ENCODE measurements at regions not wholly inside any gene's neighbourhood (a gene's known extent, or its start where the extent isn't known, plus 50 kb on each side); places are given as distances from the start of the nearest gene placed in this dataset.
"Not testable (repeated sequence)": the region's sequence is repeated elsewhere in the genome, so short reads cannot be mapped to it uniquely, and the experiment has no call there.

DNA sequence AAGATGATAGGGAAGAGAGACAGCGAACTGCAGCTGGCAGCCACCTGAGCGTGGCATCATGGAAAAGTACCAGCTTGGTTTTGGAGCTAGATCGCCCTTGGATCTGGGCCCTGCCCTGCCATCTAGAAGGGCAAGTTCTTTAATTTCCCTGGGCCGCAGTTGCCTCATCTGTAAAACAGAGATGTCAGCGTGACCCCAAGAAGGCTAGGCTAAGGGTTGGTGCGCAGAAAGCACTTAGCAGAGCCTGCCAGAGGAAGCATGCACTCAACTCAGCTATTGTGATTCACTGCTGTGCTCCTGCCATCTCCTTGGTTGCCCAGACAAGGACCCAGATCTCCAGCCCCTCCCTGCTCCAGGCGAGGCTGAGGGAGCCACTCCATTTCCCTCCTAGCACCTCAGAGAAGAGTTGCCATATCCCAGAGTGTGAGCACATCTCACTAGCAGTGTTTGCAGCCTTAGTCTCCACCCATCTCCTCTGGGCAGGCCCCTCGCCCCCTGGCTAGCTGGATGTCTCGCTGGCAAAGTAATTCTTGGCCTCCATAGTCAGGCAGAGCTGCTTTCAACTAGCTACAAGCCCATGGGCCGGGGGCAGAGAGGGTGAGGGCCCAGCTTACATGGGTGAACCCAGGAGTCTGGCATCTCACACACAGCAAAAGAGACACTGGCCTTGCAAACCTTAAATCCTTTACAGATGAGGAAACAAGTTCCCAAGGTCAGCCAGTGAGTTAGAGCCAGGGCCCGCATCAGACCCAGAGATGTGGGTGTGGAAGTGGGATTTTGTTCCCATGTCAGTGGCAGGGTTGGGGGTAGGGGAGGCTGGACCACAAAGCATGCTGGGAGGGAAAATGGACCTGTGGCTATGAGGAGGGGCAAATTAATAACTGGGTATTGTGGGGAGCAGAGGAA, 280.7 kb upstream of the TLE3 start:
- DNase-seq (ENCODE audit: low read depth in 2 of 2, low spot score in 1 of 2) = no peak

DNA sequence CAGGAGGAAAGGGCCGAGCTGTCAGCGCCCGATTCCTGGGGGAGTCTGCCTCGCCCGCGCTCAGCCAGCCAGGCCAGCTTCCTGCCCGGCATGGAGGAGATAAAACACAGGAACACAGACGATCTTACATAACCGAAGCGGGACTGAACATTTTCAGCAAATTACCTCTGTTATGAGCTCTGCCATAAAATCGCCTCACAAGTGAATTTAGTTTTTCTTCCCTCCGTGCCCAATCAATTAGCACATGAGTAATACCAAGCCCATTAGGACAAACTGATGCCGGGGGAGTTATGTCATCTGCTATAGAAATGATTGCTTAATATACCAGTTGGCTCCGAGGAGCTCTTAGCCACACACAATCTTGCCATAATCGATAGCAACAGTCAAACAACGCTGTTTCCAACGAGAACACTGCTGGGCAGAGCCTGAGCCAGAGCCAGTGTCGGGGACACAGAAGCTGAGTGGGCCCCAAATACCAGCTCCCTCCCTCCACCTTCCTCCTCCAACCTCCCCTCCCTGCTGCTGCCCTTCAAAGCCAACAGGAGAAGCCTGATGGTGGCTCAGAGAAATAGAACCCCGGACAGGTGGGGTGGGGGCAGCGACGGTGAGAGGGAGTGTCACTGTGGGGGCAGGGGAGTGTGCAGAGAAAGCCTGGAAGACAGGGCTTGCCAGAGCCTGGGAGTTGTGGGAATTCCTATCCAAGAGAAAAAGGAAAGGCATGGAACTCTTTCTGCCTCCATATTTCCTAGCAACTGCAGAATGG, 279.4 kb upstream of the TLE3 start:
- no peak for DNase-seq (ENCODE audit: low read depth in 2 of 2, low spot score in 1 of 2)

DNA sequence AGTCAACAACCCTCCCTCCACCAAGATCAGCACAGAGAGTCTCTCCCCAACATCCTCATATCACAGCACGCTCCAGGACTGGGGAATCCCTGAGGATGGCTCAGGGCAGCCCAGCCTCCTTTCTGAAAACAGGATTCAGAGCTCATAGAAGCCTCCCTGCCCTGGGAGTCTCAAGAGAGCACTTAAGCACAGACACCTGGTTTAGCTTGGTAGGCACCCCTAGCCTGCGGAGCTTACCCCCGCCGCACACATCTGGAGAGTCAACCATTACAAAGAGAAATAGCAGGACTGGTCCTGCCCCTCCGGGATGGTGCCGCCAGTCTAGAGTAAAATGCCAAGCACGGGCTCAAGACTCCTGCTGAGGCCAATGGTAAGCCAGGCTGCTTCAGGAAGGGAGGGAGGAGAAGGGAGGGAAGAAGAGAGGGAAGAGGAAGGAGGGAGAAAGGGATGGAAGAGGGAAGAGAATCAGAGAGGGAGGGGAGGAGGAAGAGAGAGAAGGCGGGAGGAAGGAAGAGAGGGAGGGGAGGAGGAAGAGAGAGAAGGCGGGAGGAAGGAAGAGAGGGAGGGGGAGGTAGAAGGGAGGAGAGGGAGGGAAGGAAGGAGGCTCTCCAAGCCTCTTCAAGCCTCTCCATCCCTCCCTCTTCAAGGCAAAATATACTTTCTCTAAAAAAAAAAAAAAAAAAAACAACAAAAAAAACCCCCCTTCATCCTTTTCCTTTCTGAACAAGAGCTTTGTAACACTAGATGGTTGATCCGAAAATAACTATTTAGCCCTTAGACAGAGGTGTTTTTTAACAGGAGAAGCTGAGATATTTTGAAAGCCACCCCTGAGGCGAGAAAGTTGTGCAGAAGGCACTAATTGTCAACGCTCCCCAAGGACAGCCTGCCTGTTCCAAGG, 278.6 kb upstream of the TLE3 start:
- DNase-seq (ENCODE audit: low read depth in 2 of 2, low spot score in 1 of 2) = no peak

DNA sequence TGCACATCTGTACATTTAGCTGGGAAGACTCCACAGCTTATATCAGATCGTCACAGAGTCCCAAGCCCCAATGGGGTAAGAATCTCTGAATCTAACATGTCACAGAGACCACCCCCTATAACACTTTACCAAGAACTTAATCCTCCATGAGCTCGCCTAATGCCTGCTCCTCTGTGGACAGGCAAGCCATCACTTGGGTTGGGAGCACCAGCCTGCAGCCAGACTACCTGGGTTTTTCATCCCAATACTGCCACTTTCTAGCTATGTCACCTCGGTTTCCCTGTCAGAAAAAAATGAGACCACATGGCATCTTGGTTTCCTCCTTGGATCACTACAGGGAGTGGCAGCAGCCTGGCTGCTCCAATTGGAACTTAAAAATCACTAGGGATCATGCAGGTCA, 277.9 kb upstream of the TLE3 start:
- DNase-seq (ENCODE audit: low read depth in 2 of 2, low spot score in 1 of 2) = no peak

DNA sequence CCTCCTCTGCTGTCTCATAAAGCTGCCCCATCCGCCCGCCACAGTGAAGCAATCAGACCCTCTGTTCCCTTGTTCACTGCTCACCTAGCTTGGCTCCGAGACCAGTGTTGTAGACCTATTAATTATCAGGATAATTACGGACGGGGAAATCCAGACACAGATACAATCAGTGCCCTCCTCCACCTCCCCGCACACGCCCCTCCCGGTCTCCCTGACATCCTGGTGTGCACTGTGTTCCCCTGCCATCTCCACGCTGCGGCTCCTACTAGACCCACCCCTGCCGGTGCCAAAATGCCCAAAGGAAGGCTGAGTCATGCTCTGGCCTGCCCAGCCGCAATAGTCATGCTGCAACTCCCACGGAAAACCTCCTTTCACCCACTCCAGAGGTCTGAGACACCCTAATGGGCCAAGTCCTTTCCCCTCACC, 277.3 kb upstream of the TLE3 start:
- DNase-seq (ENCODE audit: low read depth in 2 of 2, low spot score in 1 of 2) = no peak

DNA sequence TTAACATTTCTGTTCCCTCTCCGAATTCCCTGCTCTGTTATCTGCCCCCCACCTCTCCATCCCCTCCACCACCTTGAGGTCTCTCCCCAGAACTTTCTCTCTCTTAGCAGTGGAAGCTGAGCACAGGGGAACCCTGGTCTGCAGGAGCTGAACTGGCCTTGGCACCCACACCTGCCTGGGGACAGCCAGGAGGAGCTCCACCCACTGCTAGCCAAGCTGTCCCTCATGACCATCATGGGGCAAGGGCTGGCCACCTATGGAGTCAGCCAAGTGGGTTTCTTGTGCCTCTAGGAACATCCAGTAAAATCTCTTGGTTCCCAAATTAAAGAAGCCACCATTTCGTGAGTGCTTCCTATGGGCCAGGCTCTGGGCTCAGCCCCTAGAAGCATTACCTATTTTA, 276.4 kb upstream of the TLE3 start:
- no peak for DNase-seq (ENCODE audit: low read depth in 2 of 2, low spot score in 1 of 2)

DNA sequence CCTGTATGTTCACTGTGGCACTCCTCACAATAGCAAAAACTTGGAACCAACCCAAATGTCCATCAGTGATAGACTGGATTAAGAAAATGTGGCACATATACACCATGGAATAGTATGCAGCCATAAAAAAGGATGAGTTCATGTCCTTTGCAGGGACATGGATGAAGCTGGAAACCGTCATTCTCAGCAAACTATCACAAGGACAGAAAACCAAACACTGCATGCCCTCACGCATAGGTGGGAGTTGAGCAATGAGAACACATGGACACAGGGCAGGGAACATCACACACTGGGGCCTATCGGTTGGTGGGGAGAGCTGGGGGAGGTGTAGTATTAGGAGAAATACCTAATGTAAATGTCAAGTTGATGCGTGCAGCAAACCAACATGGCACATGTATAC, 275.7 kb upstream of the TLE3 start:
- DNase-seq (ENCODE audit: low read depth in 2 of 2, low spot score in 1 of 2) = not testable (repeated sequence)

DNA sequence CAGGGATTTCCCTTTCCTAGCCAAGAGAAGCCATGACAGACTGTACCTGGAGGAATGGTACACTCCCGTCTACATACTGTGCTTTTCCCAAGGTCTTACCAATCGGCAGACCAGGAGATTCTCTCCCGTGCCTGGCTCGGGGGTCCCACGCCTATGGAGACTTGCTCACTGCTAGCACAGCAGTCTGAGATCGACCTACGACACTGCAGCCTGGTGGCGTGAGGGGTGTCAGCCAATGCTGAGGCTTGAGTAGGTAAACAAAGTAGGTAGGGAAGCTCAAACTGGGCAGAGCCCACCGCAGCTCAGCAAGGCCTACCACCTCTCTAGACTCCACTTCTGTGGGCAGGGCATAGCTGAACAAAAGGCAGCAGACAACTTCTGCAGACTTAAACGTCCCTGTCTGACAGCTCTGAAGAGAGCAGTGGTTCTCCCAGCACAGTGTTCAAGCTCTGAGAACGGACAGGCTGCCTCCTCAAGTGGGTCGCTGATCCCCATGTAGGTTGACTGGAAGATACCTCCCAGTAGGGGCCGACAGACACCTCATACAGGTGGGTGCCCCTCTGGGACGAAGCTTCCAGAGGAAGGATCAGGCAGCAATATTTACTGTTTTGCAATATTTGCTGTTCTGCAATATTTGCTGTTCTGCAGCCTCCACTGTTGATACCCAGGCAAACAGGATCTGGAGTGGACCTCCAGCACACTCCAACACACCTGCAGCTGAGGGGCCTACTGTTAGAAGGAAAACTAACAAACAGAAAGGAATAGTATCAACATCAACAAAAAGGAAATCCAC, 270.4 kb upstream of the TLE3 start:
- not testable (repeated sequence) for DNase-seq (ENCODE audit: low read depth in 2 of 2, low spot score in 1 of 2)

DNA sequence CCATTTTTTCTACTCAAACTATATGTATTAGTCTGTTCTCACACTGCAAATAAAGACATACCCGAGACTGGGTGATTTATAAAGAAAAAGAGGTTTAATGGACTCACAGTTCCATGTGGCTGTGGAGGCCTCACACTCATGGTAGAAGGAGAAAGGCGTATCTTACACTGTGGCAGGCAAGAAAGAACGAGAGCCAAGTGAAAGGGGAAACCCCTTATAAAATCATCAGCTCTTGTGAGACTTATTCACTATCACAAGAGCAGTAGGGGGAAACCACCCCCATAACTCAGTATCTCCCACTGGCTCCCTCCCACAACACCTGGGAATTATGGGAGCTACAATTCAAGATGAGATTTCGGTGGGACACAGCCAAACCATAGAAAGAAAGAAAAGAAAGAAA, 266.3 kb upstream of the TLE3 start:
- not testable (repeated sequence) for DNase-seq (ENCODE audit: low read depth in 2 of 2, low spot score in 1 of 2)

DNA sequence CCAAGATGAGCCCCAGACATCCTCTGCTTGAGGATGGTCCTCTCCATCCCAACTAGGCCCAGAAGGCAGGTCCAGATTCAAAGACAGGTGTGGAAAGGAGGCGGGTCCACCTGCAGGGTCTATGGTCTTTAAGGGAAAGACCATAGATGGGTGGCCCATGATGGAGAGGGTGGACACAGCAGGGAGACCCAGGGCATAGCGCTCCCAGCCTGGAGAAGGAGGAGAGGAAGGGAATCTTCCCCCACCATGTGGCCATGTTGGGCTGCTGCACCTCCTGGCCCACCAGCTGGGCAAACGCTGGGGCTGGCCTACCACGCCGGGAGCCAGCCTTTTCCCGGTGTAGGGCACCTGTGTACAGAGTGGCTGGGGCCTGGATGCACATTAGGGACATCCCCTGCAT, 265.2 kb upstream of the TLE3 start:
- no peak for DNase-seq (ENCODE audit: low read depth in 2 of 2, low spot score in 1 of 2)

DNA sequence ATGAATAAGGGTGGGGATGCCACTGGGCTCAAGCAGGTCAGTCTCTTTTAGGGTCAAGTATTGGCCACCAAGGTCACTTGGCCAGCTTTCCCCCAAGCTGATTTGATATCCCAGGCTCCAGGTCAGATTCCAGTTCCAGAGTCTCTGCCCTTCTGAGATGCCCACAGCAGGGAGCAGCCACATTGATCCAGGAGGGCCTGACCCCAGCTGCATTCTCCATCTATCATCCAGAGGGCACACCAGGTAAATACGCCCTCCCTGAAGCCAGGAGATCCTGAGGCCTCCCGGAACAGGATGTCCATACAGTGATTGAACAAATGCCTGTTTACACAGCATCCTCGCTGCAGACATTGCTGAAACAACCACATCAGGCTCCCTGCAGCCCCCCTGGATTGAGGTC, 264.6 kb upstream of the TLE3 start:
- no peak for DNase-seq (ENCODE audit: low read depth in 2 of 2, low spot score in 1 of 2)

DNA sequence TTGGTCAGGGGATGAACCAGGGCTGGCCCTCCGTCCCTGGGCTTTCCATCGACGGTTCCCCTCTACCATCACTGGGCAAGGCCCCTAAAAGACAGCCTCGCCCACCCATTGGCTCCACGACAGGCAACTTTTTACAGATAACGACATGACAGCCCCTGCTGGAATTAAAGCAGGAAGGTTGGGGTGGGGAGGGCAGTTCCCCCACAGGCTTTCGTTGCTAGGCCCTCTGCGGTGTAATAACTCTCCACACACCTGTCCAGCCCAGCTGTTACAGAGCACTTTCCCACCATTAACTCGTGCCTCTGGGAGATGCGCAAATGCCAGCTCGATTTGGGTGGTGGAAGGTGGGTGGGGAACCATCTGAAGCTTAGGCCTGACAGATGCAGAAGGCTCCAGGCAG, 264.2 kb upstream of the TLE3 start:
- DNase-seq (ENCODE audit: low read depth in 2 of 2, low spot score in 1 of 2) = no peak

DNA sequence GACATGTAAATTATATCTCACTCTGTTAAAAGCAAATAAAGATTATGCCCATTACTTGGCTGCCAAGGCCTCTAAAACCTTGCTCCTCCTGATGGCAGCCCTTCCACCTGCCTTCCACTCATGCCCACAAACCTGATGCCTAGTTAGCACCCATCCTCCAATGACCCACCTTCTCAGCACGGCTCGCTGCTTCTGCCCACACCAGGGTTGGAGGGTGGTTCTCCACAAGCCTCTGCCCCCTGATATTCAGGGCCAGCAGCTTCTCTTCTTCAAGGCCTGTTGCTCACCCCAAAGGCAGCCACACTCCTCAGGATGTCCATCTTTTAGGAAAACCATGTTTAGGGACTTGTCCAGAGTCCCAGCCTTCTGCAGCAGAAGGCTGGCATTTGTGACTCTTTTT, 263.4 kb upstream of the TLE3 start:
- no peak for DNase-seq (ENCODE audit: low read depth in 2 of 2, low spot score in 1 of 2)

DNA sequence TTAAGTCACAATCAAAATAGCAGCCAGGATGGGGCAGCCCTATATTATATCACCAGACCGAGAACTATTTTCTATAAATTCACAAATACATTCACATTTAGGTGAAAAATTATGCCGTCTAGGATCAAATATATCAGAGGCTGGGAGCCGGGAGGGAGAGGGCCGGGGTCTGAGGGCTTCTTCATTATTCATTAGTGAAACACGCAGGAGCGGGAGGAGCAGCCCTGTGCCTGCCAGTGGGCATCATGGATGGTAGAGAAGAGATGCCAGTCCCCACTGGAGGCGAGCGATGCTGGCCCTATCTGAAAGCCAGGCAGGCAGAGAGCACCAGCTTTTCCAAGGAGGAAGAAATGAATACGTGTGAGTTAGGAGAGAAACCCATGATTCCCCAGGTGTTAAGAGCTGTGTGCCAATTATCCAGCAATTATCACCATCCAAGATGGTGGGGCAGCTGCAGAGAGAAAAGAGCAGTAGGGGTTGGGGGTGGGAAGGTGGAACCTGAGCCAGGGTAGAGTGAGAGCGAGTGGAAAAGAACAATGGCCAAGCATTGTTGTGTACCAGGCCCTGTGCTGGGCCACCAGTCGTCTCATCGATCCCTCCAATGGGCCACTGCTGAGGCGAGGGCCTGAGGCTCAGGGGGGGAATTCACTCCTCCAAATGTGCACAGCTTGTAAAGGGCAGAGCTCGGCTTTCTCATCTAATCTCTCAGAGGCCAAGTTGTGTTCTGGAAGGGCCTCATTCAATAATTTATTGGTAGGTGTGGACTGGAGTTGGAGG, 261.3 kb upstream of the TLE3 start:
- no peak for DNase-seq (ENCODE audit: low read depth in 2 of 2, low spot score in 1 of 2)

DNA sequence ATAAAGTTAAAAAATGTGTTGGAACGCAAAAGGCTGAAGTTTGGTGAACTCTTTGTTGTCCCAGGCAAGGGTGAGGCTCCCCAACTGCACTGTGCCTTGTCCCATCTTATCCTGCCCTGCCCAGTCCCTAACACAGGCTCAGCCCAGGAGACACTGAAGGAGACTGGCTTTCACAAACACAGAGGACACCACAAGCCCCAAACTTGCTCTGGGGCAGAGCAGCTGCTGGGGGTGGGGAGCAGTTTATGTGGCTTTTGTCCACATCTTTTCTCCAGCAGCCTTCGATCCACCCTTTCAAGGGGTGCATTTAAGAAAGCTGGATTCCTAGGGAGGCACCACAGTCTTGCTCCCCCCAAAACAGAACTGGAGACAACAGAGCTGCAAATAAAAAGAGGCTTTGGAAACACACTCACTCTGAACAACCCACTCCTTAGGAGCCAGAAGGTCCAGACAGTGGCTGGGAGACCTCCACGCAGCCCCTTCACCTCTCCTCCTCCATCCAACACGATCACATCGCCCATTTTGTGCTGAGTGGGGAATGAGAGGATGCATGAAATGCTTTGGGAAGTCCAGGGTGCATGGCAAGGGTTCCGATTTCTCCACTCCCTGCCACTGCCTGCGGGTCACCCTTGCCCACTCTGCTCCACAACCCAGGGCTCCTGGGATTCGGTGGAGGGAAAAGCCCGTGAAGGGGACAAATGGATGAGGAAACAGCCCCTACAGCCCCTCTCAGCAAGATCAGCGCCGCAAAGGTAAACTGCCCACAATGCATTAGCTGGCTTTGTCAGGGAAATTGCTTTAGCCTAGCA, 260.5 kb upstream of the TLE3 start:
- no peak for DNase-seq (ENCODE audit: low read depth in 2 of 2, low spot score in 1 of 2)

DNA sequence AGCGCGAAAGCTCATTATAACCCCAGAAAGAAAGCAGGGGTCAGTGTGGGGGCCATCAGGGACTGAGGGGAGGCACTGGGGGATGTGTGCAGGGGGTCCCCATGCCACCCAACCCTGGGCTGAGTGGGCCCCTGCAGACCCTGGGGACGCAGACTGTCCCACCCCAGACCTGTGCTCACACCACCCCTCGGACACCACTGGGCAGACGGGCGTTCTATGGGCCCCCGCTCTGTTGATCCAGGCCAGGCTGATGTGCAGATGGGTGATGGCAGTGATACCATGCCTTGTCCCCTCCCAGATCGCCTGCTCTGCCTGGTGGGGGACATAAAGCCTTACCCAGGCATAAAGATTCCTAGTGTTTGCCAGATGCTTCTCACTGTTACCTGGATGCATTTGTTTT, 259.7 kb upstream of the TLE3 start:
- DNase-seq (ENCODE audit: low read depth in 2 of 2, low spot score in 1 of 2) = no peak

DNA sequence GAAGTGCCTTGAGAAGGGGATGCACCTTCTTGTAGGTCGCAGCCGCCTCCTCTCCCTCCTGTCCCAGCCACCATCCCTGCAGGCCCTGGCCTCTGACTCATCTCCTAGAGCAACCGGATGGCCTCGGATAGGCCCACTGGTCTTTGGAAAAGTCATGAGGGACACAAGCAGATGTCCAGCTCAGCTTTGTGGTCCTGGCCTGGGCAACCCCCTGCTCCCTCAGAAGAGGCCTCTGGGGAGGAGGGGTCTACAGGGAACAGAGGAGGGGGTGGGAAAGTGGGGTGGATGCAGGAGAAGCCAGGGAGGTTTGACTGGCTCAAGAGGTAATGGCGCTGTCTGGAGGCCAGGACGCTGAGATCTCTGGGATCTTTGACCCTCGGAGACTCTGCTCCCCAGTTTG, 259.2 kb upstream of the TLE3 start:
- no peak for DNase-seq (ENCODE audit: low read depth in 2 of 2, low spot score in 1 of 2)

DNA sequence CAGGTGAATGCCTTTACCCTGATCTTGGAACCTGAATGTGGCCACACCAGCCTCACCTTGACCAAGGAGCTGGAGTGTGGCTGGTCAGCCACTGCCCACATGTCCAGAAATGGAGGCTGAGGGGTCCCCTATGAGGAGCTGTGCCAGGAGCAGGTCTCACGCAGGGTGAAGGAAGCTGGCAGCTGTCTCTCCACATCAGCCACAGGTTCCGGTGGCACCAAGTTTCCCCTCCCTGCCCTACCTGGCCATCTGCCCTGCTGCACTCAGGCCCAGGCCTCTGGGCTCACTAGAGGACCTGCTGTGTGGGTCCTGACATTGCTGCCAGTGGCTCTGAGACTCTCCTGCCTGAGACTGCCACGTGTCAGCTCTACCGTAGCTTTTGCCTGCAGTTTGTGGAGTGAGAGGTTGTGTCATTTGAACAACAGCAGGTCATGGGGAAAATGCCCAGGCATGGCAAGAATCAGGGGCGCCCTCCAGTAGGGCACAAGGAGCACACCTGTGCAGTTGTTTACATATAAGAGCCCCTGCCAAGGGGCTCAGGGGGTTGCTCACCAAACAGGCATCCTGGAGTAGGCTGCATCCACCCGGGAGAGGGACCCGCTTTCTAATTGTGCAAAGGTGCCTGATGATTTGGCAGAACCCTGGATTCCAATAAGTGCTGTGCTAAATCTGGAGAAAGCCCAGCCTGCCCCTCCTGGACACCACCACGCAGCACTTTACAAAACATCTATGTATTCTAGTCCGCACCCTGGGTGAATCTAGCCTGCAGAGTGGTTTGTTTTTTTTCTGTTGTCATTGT, 258.5 kb upstream of the TLE3 start:
- DNase-seq (ENCODE audit: low read depth in 2 of 2, low spot score in 1 of 2) = no peak
